Nephron progenitor cell (in vitro differentiated cells): ENCODE measurements at regions not wholly inside any gene's neighbourhood (a gene's known extent, or its start where the extent isn't known, plus 50 kb on each side); places are given as distances from the start of the nearest gene placed in this dataset.
A peak's percentile ranks its signal among the peaks of the same experiment; 100 is the strongest.

ENCODE experiments used
- DNase-seq: peaks from one replicate; pipeline ENCODE4 v3.0.0; 2021
- H3K27ac Mint-ChIP-seq: 2 replicates; pipeline ENCODE4 v1.8.0; 2021; ENCODE audit warnings: mild to moderate bottlenecking, moderate library complexity, mixed read lengths
- H3K27me3 Mint-ChIP-seq: 2 replicates; pipeline ENCODE4 v1.8.0; 2021; ENCODE audit warnings: mild to moderate bottlenecking, low read depth, mixed read lengths; ENCODE audit not compliant: poor library complexity
- H3K36me3 Mint-ChIP-seq: 2 replicates; pipeline ENCODE4 v1.8.0; 2021; ENCODE audit warnings: low read depth, mixed read lengths
- H3K4me1 Mint-ChIP-seq: 2 replicates; pipeline ENCODE4 v1.8.0; 2021; ENCODE audit warnings: mixed read lengths
- H3K4me3 Mint-ChIP-seq: 2 replicates; pipeline ENCODE4 v1.8.0; 2021; ENCODE audit warnings: mild to moderate bottlenecking, moderate library complexity, mixed read lengths
- H3K9me3 Mint-ChIP-seq: 2 replicates; pipeline ENCODE4 v1.8.0; 2021; ENCODE audit warnings: mild to moderate bottlenecking, moderate library complexity, mixed read lengths
- TF ChIP-seq, protein P1 (sequence below): fragments of 200-600 bp; sonication (generic); IDR thresholded peaks from 2 replicates; pipeline ENCODE4 v1.5.0; 2021; ENCODE audit warnings: antibody characterized with exemption

DNA sequence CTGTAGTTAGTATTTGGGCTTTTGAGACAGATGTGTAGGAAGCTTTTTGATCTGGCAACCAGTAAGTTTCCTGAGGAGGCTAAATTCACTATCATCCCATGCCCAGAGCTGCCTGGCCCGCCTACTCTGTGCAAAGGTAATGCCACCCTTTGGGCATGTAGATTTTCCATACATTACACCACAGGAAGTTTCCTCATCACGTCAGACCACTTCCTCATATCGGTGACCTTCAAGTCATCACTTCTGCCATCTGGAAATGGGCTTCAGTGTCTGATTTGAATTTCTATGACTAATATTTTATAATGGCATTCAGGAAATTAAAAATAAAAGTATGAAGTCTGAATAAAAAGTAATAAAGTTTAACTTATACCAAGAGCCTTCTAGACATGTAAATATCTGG, 825.4 kb downstream of the DCDC2C start:
- no peak for DNase-seq
- Mint-ChIP-seq H3K4me1 (no peaks in the 10 kb centered on the region), H3K9me3 (no peaks in the 10 kb centered on the region), H3K27ac (no peak overlapping the region), H3K36me3 (no peaks in the 10 kb centered on the region), H3K27me3 (peaks cover 7% of the 10 kb centered on the region), H3K4me3 (no peak overlapping the region)
- TF ChIP-seq, protein P1, sequence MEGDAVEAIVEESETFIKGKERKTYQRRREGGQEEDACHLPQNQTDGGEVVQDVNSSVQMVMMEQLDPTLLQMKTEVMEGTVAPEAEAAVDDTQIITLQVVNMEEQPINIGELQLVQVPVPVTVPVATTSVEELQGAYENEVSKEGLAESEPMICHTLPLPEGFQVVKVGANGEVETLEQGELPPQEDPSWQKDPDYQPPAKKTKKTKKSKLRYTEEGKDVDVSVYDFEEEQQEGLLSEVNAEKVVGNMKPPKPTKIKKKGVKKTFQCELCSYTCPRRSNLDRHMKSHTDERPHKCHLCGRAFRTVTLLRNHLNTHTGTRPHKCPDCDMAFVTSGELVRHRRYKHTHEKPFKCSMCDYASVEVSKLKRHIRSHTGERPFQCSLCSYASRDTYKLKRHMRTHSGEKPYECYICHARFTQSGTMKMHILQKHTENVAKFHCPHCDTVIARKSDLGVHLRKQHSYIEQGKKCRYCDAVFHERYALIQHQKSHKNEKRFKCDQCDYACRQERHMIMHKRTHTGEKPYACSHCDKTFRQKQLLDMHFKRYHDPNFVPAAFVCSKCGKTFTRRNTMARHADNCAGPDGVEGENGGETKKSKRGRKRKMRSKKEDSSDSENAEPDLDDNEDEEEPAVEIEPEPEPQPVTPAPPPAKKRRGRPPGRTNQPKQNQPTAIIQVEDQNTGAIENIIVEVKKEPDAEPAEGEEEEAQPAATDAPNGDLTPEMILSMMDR = no peak

DNA sequence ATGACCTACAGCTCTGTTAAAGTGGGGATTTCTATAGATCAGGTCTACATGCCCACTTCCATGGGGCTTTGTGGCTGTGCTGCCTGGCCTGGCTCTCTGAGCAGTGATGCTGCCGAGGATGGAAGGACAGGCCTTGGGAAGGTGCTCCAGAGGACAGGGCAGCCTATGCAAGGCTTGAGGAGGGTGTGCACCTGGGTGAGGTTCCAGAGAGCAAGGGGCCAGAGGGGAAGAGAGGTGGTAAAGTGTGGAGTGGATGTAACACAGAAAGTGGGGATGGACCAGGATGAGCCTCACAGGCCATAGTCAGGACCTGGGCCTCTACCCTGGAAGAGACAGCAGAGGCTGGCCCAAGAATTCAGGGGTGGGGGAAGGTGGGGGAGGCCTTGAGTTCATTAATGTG, 826.4 kb downstream of the DCDC2C start:
- Mint-ChIP-seq H3K36me3 (no peaks in the 10 kb centered on the region), H3K4me3 (no peak overlapping the region)

DNA sequence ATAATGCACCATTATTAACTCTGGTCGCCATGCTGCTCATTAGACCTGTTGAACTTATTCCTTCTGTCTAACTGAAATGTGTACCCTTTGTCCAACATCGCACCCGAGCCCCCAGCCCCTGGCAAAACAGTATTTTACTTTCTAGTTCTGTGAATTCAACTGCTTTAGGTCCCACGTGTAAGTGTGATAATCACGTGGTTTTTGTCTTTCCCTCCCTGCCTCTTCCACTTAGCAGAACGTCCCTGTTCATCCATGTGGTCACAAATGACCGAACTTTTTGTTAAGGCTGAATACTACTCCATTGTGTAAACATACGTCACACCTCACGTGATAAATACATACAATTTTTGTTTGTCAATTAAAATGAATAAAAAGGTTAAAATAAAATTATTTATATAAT, 826.9 kb downstream of the DCDC2C start:
- TF ChIP-seq, protein P1 = no peak
- no peaks in the 10 kb centered on the region for H3K9me3 Mint-ChIP-seq
- peaks cover 5% of the 10 kb centered on the region for H3K4me1 Mint-ChIP-seq
- H3K4me3 Mint-ChIP-seq = no peak overlapping the region
- no peak overlapping the region for H3K27ac Mint-ChIP-seq
- H3K27me3 Mint-ChIP-seq = peaks cover 8% of the 10 kb centered on the region
- H3K36me3 Mint-ChIP-seq = no peaks in the 10 kb centered on the region
- DNase-seq = no peak

More for the DNA sequence above, 826.4 kb downstream of the DCDC2C start:
- no peaks in the 10 kb centered on the region for H3K9me3 Mint-ChIP-seq
- peaks cover 5% of the 10 kb centered on the region for H3K4me1 Mint-ChIP-seq
- TF ChIP-seq, protein P1 = no peak
- DNase-seq = no peak
- no peak overlapping the region for H3K27ac Mint-ChIP-seq
- peaks cover 8% of the 10 kb centered on the region for H3K27me3 Mint-ChIP-seq

DNA sequence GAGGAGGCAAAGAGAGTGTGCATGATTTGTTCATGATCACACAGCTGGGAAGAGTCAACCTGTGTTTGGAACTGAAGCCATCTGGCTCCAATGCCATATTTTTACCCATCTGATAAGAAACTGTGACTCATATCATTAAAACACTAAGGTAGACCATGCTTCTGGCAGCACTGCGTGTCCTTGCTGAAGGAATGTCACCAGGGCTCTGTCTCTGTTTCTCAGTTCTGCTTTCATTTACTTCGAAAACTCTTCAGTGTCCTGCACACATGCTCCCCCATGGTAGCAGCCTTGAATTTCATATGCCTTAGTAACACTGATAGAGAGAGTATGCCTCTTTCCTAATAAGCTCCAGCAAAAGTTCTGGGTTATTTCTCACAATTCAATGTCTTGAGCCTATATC, 830.4 kb downstream of the DCDC2C start:
- no peak overlapping the region for H3K4me3 Mint-ChIP-seq
- no peak for DNase-seq
- H3K9me3 Mint-ChIP-seq = no peaks in the 10 kb centered on the region
- peaks cover 9% of the 10 kb centered on the region for H3K4me1 Mint-ChIP-seq
- H3K27ac Mint-ChIP-seq = no peak overlapping the region
- peaks cover 4% of the 10 kb centered on the region for H3K27me3 Mint-ChIP-seq
- TF ChIP-seq, protein P1 = no peak
- no peaks in the 10 kb centered on the region for H3K36me3 Mint-ChIP-seq

DNA sequence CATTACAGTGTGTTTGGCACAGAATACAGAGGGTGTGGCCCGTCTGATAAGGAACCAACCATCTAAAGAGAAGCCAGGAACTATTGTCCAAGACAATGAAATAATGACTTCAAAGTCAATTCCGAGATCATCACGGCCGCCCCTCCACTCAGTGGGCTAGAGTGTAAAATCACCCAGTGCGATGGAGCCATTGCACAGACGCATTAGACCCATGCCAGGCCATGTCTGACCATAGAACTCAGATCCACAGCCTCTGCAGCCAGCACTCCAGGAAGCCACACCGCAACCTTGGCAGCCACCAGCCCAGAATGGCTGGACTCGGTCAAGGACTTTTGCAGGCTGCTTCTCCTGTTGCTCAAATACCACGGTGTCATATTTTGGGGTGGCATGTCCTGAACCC, 835.7 kb downstream of the DCDC2C start:
- Mint-ChIP-seq H3K4me3 (no peak overlapping the region), H3K36me3 (no peaks in the 10 kb centered on the region), H3K27ac (no peak overlapping the region), H3K9me3 (no peaks in the 10 kb centered on the region), H3K4me1 (peaks cover 9% of the 10 kb centered on the region), H3K27me3 (no peaks in the 10 kb centered on the region)
- DNase-seq = no peak
- TF ChIP-seq, protein P1 = no peak

DNA sequence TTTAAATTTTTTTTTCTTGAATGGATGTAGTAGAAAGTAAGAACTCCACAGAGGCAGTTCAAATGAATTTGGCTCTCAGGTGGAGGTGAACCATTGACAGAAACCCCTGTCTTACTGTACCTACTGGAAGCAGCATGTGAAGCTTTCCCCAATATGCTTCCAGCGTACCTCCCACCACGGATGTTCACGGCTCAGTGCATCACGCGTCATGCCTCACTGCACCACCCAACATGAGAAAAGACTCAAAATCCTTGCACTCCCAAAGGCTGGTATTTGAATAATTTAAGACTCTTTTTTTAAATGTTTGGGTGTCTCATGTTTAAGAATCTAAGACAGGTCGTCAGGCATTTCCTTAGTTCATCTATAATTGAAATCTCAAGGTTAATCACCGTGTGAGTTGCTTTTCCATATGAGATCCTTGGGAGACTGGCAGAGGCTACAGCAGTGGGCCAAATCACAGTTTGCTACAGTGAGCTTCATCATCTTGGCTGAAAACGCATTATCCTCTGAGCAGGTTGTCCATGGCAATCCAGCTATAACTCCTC, 846.4 kb downstream of the DCDC2C start:
- peak; percentile 15 for DNase-seq
- Mint-ChIP-seq H3K9me3 (no peaks in the 10 kb centered on the region), H3K4me1 (no peaks in the 10 kb centered on the region), H3K36me3 (no peaks in the 10 kb centered on the region), H3K4me3 (no peak overlapping the region), H3K27me3 (no peaks in the 10 kb centered on the region), H3K27ac (no peak overlapping the region)
- TF ChIP-seq, protein P1 = no peak
